ENCODE measurements at regions not wholly inside any gene's neighbourhood (a gene's known extent, or its start where the extent isn't known, plus 50 kb on each side); places are given as distances from the start of the nearest gene placed in this dataset.

- TF ChIP-seq CTCF (IDR thresholded peaks at IDR 0.05), result no peak
- no peak for TF ChIP-seq POLR2A (IDR thresholded peaks at IDR 0.05)
Observed at GRCh38 chr11:70016666-70017367, 61.3 kb upstream of the ANO1 start.

Measured in testis (tissue), 2 donors.